K562 (cell line): ENCODE measurements at regions not wholly inside any gene's neighbourhood (a gene's known extent, or its start where the extent isn't known, plus 50 kb on each side); places are given as distances from the start of the nearest gene placed in this dataset.

Experiments used
- ATAC-seq: fragments of 200-7000 bp; cut with Tn5 transposase; 3 replicates; pipeline ENCODE4 v1.9.1; 2020; ENCODE audit warnings: moderate library complexity
- BruUV-seq: library from RNA; stranded (reverse); fragments of 400-500 nt; replicated peaks from 2 replicates; lab custom pipeline; 2021; lab: Mats Ljungman, UMichigan
- CTCF ChIA-PET: fragments of 300-600 bp; formaldehyde crosslinking; extraction: SDS; loops from one replicate; lab custom pipeline; 2021; ENCODE audit warnings: low intra/inter-chr PET ratio; lab: Yijun Ruan, JAX
- POLR2A ChIA-PET: fragments of 300-600, 350-650 bp; sonication (Branson Sonifier 250); formaldehyde crosslinking; extraction: SDS; loops from one replicate; lab custom pipeline; 2021; ENCODE audit warnings: antibody characterized with exemption, inconsistent platforms; lab: Yijun Ruan, JAX
- DNase-seq, 4 experiments: peaks; one replicate each; pipeline versions ENCODE4 v3.0.0 to v3.0.0-alpha.2; 2011 to 2018; ENCODE audit warnings: low spot score in 3 of 4, mixed read lengths in 3 of 4; ENCODE audit errors: extremely low read depth in 1 of 4
- FAIRE-seq: peaks from 2 replicates; lab custom pipeline; 2011; peaks lifted over from hg19 to GRCh38; lab: Jason Lieb, UNC
- H2AFZ ChIP-seq: 2 replicates; pipeline ENCODE4 v1.6.0; 2011; ENCODE audit warnings: low read depth, low read length, control low read depth, inconsistent platforms
- H3K27ac ChIP-seq: fragments of 200-600 bp; 3 replicates; pipeline ENCODE4 v1.8.0; 2011; ENCODE audit warnings: low read depth, mild to moderate bottlenecking, control low read depth, inconsistent platforms, low read length, moderate library complexity, mixed read lengths; ENCODE audit errors: extremely low read depth
- H3K27me3 ChIP-seq, 2 experiments: fragments of 300-600 bp in 1 of 2; 2 replicates in 1 of 2; 3 replicates in 1 of 2; pipeline versions ENCODE4 v1.6.0 to v1.8.0; 2011; ENCODE audit warnings: inconsistent platforms in 2 of 2, low read length in 2 of 2, mild to moderate bottlenecking in 1 of 2, mixed read lengths in 1 of 2, moderate library complexity in 1 of 2; ENCODE audit not compliant: control insufficient read depth in 2 of 2, insufficient read depth in 2 of 2
- H3K36me3 ChIP-seq: fragments of 300-600 bp; 3 replicates; pipeline ENCODE4 v1.8.0; 2011; ENCODE audit warnings: mild to moderate bottlenecking, low read length, inconsistent platforms; ENCODE audit not compliant: control insufficient read depth, insufficient read depth
- H3K4me1 ChIP-seq, 2 experiments: fragments of 200-600 bp in 1 of 2; replicated peaks in 1 of 2; 2 replicates in 1 of 2; 3 replicates in 1 of 2; pipeline versions ENCODE4 v1.5.1 to v1.8.0; 2011; ENCODE audit warnings: inconsistent platforms in 2 of 2, low read length in 2 of 2, mild to moderate bottlenecking in 1 of 2, mixed read lengths in 1 of 2, moderate library complexity in 1 of 2; ENCODE audit not compliant: control insufficient read depth in 2 of 2, insufficient read depth in 2 of 2
- H3K4me2 ChIP-seq: 2 replicates; pipeline ENCODE4 v1.6.1; 2011; ENCODE audit warnings: low read length, control low read depth, inconsistent platforms, mixed read lengths; ENCODE audit not compliant: insufficient read depth
- H3K4me3 ChIP-seq: fragments of 200-600 bp; sonication (generic), shearing (Covaris generic); 2 replicates; pipeline ENCODE4 v1.5.1; 2016; ENCODE audit warnings: control low read depth, inconsistent platforms
- H3K79me2 ChIP-seq: fragments of 200-600 bp; 3 replicates; pipeline ENCODE4 v1.8.0; 2011; ENCODE audit warnings: low read length, inconsistent platforms; ENCODE audit not compliant: control insufficient read depth, insufficient read depth
- H3K9ac ChIP-seq, 2 experiments: 2 replicates each; pipeline versions ENCODE4 v1.6.0 to v1.6.1; 2011; ENCODE audit warnings: low read depth in 2 of 2, low read length in 2 of 2, control low read depth in 1 of 2, inconsistent platforms in 1 of 2, mild to moderate bottlenecking in 1 of 2, mixed read lengths in 1 of 2; ENCODE audit not compliant: insufficient read depth in 1 of 2
- H3K9me1 ChIP-seq: one replicate; pipeline ENCODE4 v1.6.0; 2011; ENCODE audit warnings: inconsistent platforms, mild to moderate bottlenecking, low read length, moderate library complexity; ENCODE audit not compliant: control insufficient read depth, insufficient read depth
- H3K9me3 ChIP-seq: replicated peaks from 2 replicates; pipeline ENCODE4 v1.5.1; 2011; ENCODE audit warnings: low read depth, low read length, inconsistent platforms; ENCODE audit not compliant: control insufficient read depth, insufficient read depth
- H4K20me1 ChIP-seq: replicated peaks from 2 replicates; pipeline ENCODE4 v1.6.1; 2011; ENCODE audit warnings: low read length, inconsistent platforms, mixed read lengths; ENCODE audit not compliant: control insufficient read depth, insufficient read depth
- ARID2 ChIP-seq: fragments of 450-650 bp; IDR thresholded peaks from 2 replicates; pipeline ENCODE4 v1.6.1; 2017; ENCODE audit warnings: antibody characterized with exemption, mild to moderate bottlenecking
- ASH1L ChIP-seq: fragments of 450-650 bp; IDR thresholded peaks from 2 replicates; pipeline ENCODE4 v1.6.1; 2018; ENCODE audit warnings: borderline replicate concordance, mild to moderate bottlenecking, low read depth; ENCODE audit not compliant: partially characterized antibody
- CSDE1 ChIP-seq, 2 experiments: fragments of 450-650 bp; IDR thresholded peaks; 2 replicates each; pipeline ENCODE4 v1.6.1; 2016; ENCODE audit warnings: mild to moderate bottlenecking in 1 of 2
- GABPA ChIP-seq: fragments of 200-800 bp; sonication (Bioruptor generic); conservative IDR thresholded peaks from 2 replicates; pipeline ENCODE4 v1.6.1; 2016; ENCODE audit warnings: low read depth, missing genetic modification characterization, missing compliant biosample characterization
- HIVEP1 ChIP-seq: fragments of 250-450 bp; sonication (Bioruptor Pico); IDR thresholded peaks from 2 replicates; pipeline ENCODE4 v1.4.0; 2020; ENCODE audit warnings: mild to moderate bottlenecking
- MEIS2 ChIP-seq: fragments of 450-650 bp; IDR thresholded peaks from 2 replicates; pipeline ENCODE4 v1.6.1; 2014; ENCODE audit warnings: mild to moderate bottlenecking; ENCODE audit not compliant: partially characterized antibody
- SIX5 ChIP-seq, 2 experiments: IDR thresholded peaks; 2 replicates each; pipeline ENCODE4 v1.6.1; 2011; ENCODE audit warnings: low read length in 2 of 2, borderline replicate concordance in 1 of 2, low read depth in 1 of 2, mild to moderate bottlenecking in 1 of 2, moderate library complexity in 1 of 2; ENCODE audit not compliant: insufficient read depth in 1 of 2
- SPI1 ChIP-seq: IDR thresholded peaks from 2 replicates; pipeline ENCODE4 v1.6.1; 2011; ENCODE audit warnings: low read depth, low read length, control low read depth, borderline replicate concordance
- SRSF3 ChIP-seq: fragments of 200-400 bp; formaldehyde crosslinking; IDR thresholded peaks from 2 replicates; pipeline ENCODE4 v1.6.1; 2016; ENCODE audit warnings: mild to moderate bottlenecking, low read length, moderate library complexity; ENCODE audit not compliant: insufficient read depth
- TBL1XR1 ChIP-seq, 2 experiments: IDR thresholded peaks; 2 replicates each; pipeline ENCODE4 v1.6.1; 2012; ENCODE audit warnings: improper control_type of control experiment in 2 of 2, low read length in 2 of 2, mild to moderate bottlenecking in 1 of 2
- TCF7L2 ChIP-seq: fragments of 150-350 bp; IDR thresholded peaks from 2 replicates; pipeline ENCODE4 v1.6.1; 2016; ENCODE audit warnings: low read depth, mild to moderate bottlenecking, low read length, moderate library complexity
- THRAP3 ChIP-seq: fragments of 450-650 bp; IDR thresholded peaks from 2 replicates; pipeline ENCODE4 v1.6.1; 2016; ENCODE audit warnings: mild to moderate bottlenecking, inconsistent platforms, borderline replicate concordance
- ZNF174 ChIP-seq: fragments of 250-450 bp; sonication (Bioruptor Pico); IDR thresholded peaks from 2 replicates; pipeline ENCODE4 v1.4.0; 2020; ENCODE audit warnings: mild to moderate bottlenecking
- ZNF23 ChIP-seq: fragments of 250-450 bp; sonication (Bioruptor Pico); IDR thresholded peaks from 2 replicates; pipeline ENCODE4 v1.4.0; 2020; ENCODE audit warnings: mild to moderate bottlenecking
- WGBS: fragments of 100-300 bp; shearing (Covaris generic); methylation state at CpG from one replicate; pipeline ENCODE4 v1.1.6; 2016; ENCODE audit warnings: low coverage, mixed read lengths; ENCODE audit not compliant: insufficient coverage; ENCODE audit errors: missing lambda C conversion rate; 5-methylcytosine and 5-hydroxymethylcytosine counted together
- in situ Hi-C: fragments of 300-500 bp; cut with MboI; formaldehyde crosslinking; loops from 4 replicates; pipeline ENCODE4 v1.15.0; 2018; ENCODE audit warnings: inconsistent platforms, mixed read lengths
- intact Hi-C: fragments of 100-400 bp; cut with micrococcal nuclease; formaldehyde crosslinking; loops from 2 replicates; pipeline ENCODE4 v1.14.2; 2022
- TF ChIP-seq, protein P1 (sequence below): fragments of 250-450 bp; sonication (Bioruptor Pico); IDR thresholded peaks from 2 replicates; pipeline ENCODE4 v1.8.0; 2021; ENCODE audit warnings: moderate library complexity, mild to moderate bottlenecking, inconsistent platforms

DNA sequence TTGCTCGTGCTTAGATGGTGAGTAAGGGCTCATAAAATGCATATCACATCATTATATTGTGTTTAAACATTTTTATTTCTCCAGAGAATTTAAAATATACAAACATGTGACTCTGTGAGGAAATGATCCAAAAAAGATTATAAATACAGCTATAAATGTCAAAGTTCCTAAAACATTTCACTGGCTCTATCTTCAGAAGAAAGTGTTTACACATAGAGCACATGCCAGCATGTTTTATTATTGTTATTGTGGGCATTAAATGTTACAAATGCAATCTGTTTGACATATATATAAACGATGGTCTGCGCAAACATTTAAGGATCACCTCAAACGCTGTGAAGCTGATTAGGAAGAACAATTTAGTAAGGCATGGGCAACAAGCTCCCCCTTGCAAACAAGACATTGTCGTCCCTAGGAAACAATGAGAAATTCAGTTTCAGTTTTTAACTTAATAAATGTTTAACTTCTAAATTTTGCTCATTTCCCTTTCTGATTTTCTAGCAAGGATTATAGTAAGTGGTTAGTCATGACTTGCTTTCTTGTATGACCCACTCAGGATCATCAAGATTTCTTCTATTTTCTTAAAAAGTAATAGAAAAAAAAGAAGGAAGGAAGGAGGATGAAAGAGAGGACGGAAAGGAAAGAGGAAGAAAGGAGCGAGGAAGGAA, 207.5 kb downstream of the SATB1 start:
- no peak for TF ChIP-seq SIX5 (IDR thresholded peaks at IDR 0.05; ENCODE audit: borderline replicate concordance in 1 of 2, insufficient read depth in 1 of 2, low read depth in 1 of 2, low read length in 2 of 2)
- no peak for TF ChIP-seq CSDE1 (IDR thresholded peaks at IDR 0.05)
- TF ChIP-seq TBL1XR1 (IDR thresholded peaks at IDR 0.05; ENCODE audit: low read length in 2 of 2), result no peak
- no peak for TF ChIP-seq SPI1
- no peak for TF ChIP-seq TCF7L2
- TF ChIP-seq SRSF3, result no peak
- TF ChIP-seq THRAP3, result no peak
- no peak for TF ChIP-seq ZNF174 (CRISPR knock-in tag)
- no peak for TF ChIP-seq GABPA (tag)
- TF ChIP-seq ARID2, result no peak
- no peak for TF ChIP-seq ZNF23 (CRISPR knock-in tag)
- TF ChIP-seq, protein P1, sequence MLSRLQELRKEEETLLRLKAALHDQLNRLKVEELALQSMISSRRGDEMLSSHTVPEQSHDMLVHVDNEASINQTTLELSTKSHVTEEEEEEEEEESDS (CRISPR knock-in tag), result no peak
- TF ChIP-seq ASH1L, result no peak
- TF ChIP-seq HIVEP1 (CRISPR knock-in tag), result no peak
- TF ChIP-seq MEIS2, result no peak
- FAIRE-seq (no peak), ATAC-seq (no peak), DNase-seq (no peak)
- POLR2A ChIA-PET, result no interaction called here
- Histone ChIP-seq H3K4me2 (no peak overlapping the region), H3K79me2 (no peaks in the 10 kb centered on the region), H3K9me3 (no peaks in the 10 kb centered on the region), H3K27me3 (no peaks in the 10 kb centered on the region), H3K4me3 (no peak overlapping the region), H3K9ac (no peak overlapping the region), H3K36me3 (no peaks in the 10 kb centered on the region), H2AFZ (no peak overlapping the region), H3K4me1 (no peaks in the 10 kb centered on the region), H3K27ac (no peak overlapping the region), H3K9me1 (no peaks in the 10 kb centered on the region), H4K20me1 (no peaks in the 10 kb centered on the region)
- BruUV-seq, result no TSS peak
- intact Hi-C loops, result no loop called here
- CTCF ChIA-PET, result no interaction called here
- WGBS, result 0% methylated on average over 7 of the region's 7 CpGs
- in situ Hi-C loops, result no loop called here
